ENCODE measurements at regions not wholly inside any gene's neighbourhood (a gene's known extent, or its start where the extent isn't known, plus 50 kb on each side); places are given as distances from the start of the nearest gene placed in this dataset.

DNA sequence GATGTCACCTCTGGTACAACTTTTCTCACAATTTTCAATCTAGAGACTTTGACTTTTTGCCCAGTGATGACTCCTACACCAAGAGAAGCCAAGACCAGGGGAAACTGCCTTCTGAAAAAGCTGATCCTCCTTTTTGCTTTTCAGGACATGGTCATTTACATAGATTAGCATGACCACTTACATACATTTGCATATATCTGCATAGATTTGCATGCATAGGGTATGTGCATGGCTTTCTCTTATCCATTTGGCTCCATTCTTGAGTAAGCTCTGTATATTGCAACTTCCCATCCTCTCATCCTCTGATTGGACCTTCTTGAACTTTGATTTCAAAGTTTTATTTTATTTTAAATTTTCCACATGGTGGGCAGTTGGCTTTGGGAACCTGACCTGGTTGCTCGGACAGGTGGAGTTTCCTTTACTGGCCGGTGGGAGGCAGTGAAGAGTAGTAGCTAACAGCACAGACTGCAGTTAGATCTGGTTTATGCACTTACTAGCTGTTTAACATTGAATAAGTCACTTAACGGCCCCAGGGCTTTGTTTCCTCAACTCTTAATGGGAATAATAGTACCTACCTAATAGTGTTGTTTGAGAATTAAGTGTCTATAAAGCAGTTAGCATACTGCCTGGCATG is 92.9 kb downstream of the GPR139 start:
- Histone ChIP-seq H3K4me3 (no peak overlapping the region), H3K27ac (no peak overlapping the region), H3K36me3 (ENCODE audit: insufficient read depth in 1 of 2, low read depth in 1 of 2) (no peaks in the 10 kb centered on the region), H3K4me1 (no peaks in the 10 kb centered on the region), H3K9me3 (no peaks in the 10 kb centered on the region), H3K27me3 (ENCODE audit: insufficient read depth in 3 of 3, low read length in 2 of 3) (peaks cover 0 to 3% (median 0%) of the 10 kb centered on the region in 3 donors)
- DNase-seq (no peak), ATAC-seq (no peak)
- TF ChIP-seq CTCF (IDR thresholded peaks at IDR 0.05), result peak; percentile 19
- WGBS, 3 donors, result 17 to 28% (median 26%) methylated on average over 3 of the region's 3 CpGs
- intact Hi-C loops (cut with DNase I), result no loop called here

GRCh38 chr16:19979638-19980037 is 94.1 kb downstream of the GPR139 start:
- Histone ChIP-seq H3K27ac (no peak overlapping the region), H3K36me3 (ENCODE audit: insufficient read depth in 1 of 2, low read depth in 1 of 2) (no peaks in the 10 kb centered on the region), H3K27me3 (ENCODE audit: insufficient read depth in 3 of 3, low read length in 2 of 3) (no peaks in the 10 kb centered on the region), H3K4me1 (no peaks in the 10 kb centered on the region), H3K9me3 (no peaks in the 10 kb centered on the region), H3K4me3 (no peak overlapping the region)
- intact Hi-C loops (cut with DNase I), result loop anchor here in 1 of 2 donors (10.0 kb wide), 1 partner anchor 65 kb away; no protein-coding TSS in a partner anchor
- DNase-seq (no peak), ATAC-seq (no peak)
- TF ChIP-seq CTCF (IDR thresholded peaks at IDR 0.05), result no peak
- WGBS, 3 donors, result 13 to 16% (median 14%) methylated on average over 4 of the region's 4 CpGs

- DNase-seq, result no peak
- TF ChIP-seq CTCF (IDR thresholded peaks at IDR 0.05), result no peak
- Histone ChIP-seq H3K27ac (no peak overlapping the region), H3K4me3 (no peak overlapping the region), H3K9me3 (no peaks in the 10 kb centered on the region), H3K4me1 (no peaks in the 10 kb centered on the region), H3K27me3 (ENCODE audit: insufficient read depth in 3 of 3, low read length in 2 of 3) (no peaks in the 10 kb centered on the region), H3K36me3 (ENCODE audit: insufficient read depth in 1 of 2, low read depth in 1 of 2) (no peaks in the 10 kb centered on the region)
- no peak for ATAC-seq
- intact Hi-C loops (cut with DNase I), result loop anchor here in 1 of 2 donors (10.0 kb wide), 1 partner anchor 60 kb away; no protein-coding TSS in a partner anchor
- WGBS, 3 donors, result 18 to 29% (median 19%) methylated on average over 4 of the region's 4 CpGs
Measured at GRCh38 chr16:19974607-19975006, 90.0 kb upstream of the GPRC5B start.

- H3K27me3 ChIP-seq (ENCODE audit: insufficient read depth in 3 of 3, low read length in 2 of 3), result no peaks in the 10 kb centered on the region
- H3K9me3 ChIP-seq, result no peaks in the 10 kb centered on the region
- intact Hi-C loops (cut with DNase I), result loop anchor here in 1 of 2 donors (10.0 kb wide), 1 partner anchor 57 kb away; no protein-coding TSS in a partner anchor
- no peak overlapping the region for H3K27ac ChIP-seq
- WGBS, 3 donors, result 64 to 69% (median 65%) methylated on average over 4 of the region's 4 CpGs
- no peaks in the 10 kb centered on the region for H3K4me1 ChIP-seq
- no peak for ATAC-seq
- no peak for DNase-seq
- no peak overlapping the region for H3K4me3 ChIP-seq
- TF ChIP-seq CTCF (IDR thresholded peaks at IDR 0.05), result no peak
- no peaks in the 10 kb centered on the region for H3K36me3 ChIP-seq (ENCODE audit: insufficient read depth in 1 of 2, low read depth in 1 of 2)
Measured at GRCh38 chr16:19972111-19972510, 87.5 kb upstream of the GPRC5B start.
